Caco-2 (cell line): ENCODE measurements at regions not wholly inside any gene's neighbourhood (a gene's known extent, or its start where the extent isn't known, plus 50 kb on each side); places are given as distances from the start of the nearest gene placed in this dataset.

Source experiments
- BruUV-seq: library from RNA; stranded (reverse); fragments of 400-500 nt; replicated peaks from 2 replicates; lab custom pipeline; 2021; lab: Mats Ljungman, UMichigan
- CTCF ChIA-PET: fragments of 300-600 bp; sonication (Branson Sonifier 250); formaldehyde crosslinking; loops from one replicate; lab custom pipeline; 2022; ENCODE audit warnings: antibody characterized with exemption; lab: Charles Lee
- POLR2A ChIA-PET: fragments of 300-600 bp; sonication (Branson Sonifier 250); formaldehyde crosslinking; loops from one replicate; lab custom pipeline; 2022; ENCODE audit warnings: antibody characterized with exemption; lab: Charles Lee
- DNase-seq, 2 experiments: peaks; one replicate each; pipeline versions ENCODE4 v3.0.0 to v3.0.0-alpha.2; 2020 to 2022
- H3K27me3 ChIP-seq: replicated peaks from 2 replicates; pipeline ENCODE4 v1.6.0; 2011; ENCODE audit warnings: low read length; ENCODE audit not compliant: control insufficient read depth, insufficient read depth
- H3K36me3 ChIP-seq: 2 replicates; pipeline ENCODE4 v1.5.1; 2011; ENCODE audit warnings: low read length; ENCODE audit not compliant: control insufficient read depth, insufficient read depth
- H3K4me1 ChIP-seq: fragments of 250-450 bp; sonication (Bioruptor Pico); 2 replicates; pipeline ENCODE4 v1.5.1; 2020; ENCODE audit warnings: mild to moderate bottlenecking
- H3K4me3 ChIP-seq: 2 replicates; pipeline ENCODE4 v1.5.1; 2011; ENCODE audit warnings: low read depth, mild to moderate bottlenecking, control low read depth, low read length
- H3K9me3 ChIP-seq: fragments of 250-450 bp; sonication (Bioruptor Pico); 2 replicates; pipeline ENCODE4 v1.5.1; 2020; ENCODE audit warnings: mild to moderate bottlenecking, moderate library complexity
- H3K27ac Mint-ChIP-seq: one replicate; pipeline ENCODE4 v1.8.0; 2022; ENCODE audit warnings: mixed read lengths; ENCODE audit not compliant: unreplicated experiment
- H3K27me3 Mint-ChIP-seq: one replicate; pipeline ENCODE4 v1.8.0; 2022; ENCODE audit warnings: mixed read lengths; ENCODE audit not compliant: insufficient read depth, unreplicated experiment
- H3K36me3 Mint-ChIP-seq: one replicate; pipeline ENCODE4 v1.8.0; 2022; ENCODE audit warnings: mild to moderate bottlenecking, mixed read lengths; ENCODE audit not compliant: insufficient read depth, unreplicated experiment
- H3K4me1 Mint-ChIP-seq: one replicate; pipeline ENCODE4 v1.8.0; 2022; ENCODE audit warnings: low read depth, mixed read lengths; ENCODE audit not compliant: unreplicated experiment
- H3K4me3 Mint-ChIP-seq: one replicate; pipeline ENCODE4 v1.8.0; 2022; ENCODE audit warnings: mild to moderate bottlenecking, moderate library complexity, mixed read lengths; ENCODE audit not compliant: unreplicated experiment
- H3K9me3 Mint-ChIP-seq: one replicate; pipeline ENCODE4 v1.8.0; 2022; ENCODE audit warnings: mixed read lengths; ENCODE audit not compliant: unreplicated experiment
- intact Hi-C: fragments of 100-400 bp; cut with micrococcal nuclease; formaldehyde crosslinking; loops from one replicate; pipeline ENCODE4 v1.10.0; 2022; ENCODE audit not compliant: unreplicated experiment
- TF ChIP-seq, protein P1 (sequence below), 2 experiments: fragments of 200-600 bp in 1 of 2; IDR thresholded peaks; 1 replicate in 1 of 2; 2 replicates in 1 of 2; pipeline versions ENCODE4 v1.5.1 to v1.8.0; 2011 to 2022; ENCODE audit warnings: antibody characterized with exemption in 1 of 2, control low read depth in 1 of 2, inconsistent platforms in 1 of 2, low read depth in 1 of 2, low read length in 1 of 2, mild to moderate bottlenecking in 1 of 2, moderate library complexity in 1 of 2; ENCODE audit not compliant: insufficient read depth in 1 of 2, severe bottlenecking in 1 of 2, unreplicated experiment in 1 of 2

DNA sequence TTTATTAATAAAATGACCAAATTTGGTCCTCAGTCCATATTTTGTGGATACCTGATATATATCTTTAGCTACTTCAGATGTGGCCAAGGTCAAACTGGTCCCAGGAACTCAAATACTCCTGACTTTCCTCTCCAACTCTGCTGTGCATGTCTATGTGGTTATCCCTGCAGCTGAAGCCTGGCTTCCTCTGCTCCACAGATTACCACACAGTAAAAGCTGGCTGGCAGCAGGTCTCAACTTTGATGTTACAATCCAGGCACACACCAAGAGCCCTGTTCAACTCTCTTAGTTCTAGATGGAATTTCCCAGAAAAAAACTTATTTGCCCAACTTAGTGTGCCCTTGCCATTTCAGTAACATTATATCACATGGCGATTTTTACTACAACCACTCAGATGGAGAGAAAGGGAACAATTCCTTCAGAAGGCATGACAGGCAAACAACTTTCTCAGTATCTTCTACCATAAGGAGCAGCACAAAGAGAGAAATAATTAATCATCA lies 479.5 kb downstream of the PLPP3 start:
- POLR2A ChIA-PET: no interaction called here
- Histone ChIP-seq H3K9me3 (no peaks in the 10 kb centered on the region), H3K4me3 (no peak overlapping the region), H3K36me3 (no peaks in the 10 kb centered on the region), H3K27me3 (no peaks in the 10 kb centered on the region), H3K4me1 (no peaks in the 10 kb centered on the region)
- no peak overlapping the region for H3K27ac Mint-ChIP-seq
- no peaks in the 10 kb centered on the region for H3K36me3 Mint-ChIP-seq
- H3K9me3 Mint-ChIP-seq: no peaks in the 10 kb centered on the region
- CTCF ChIA-PET: no interaction called here
- intact Hi-C loops: no loop called here
- peaks cover 2% of the 10 kb centered on the region for H3K27me3 Mint-ChIP-seq
- no peak overlapping the region for H3K4me3 Mint-ChIP-seq
- TF ChIP-seq, protein P1, sequence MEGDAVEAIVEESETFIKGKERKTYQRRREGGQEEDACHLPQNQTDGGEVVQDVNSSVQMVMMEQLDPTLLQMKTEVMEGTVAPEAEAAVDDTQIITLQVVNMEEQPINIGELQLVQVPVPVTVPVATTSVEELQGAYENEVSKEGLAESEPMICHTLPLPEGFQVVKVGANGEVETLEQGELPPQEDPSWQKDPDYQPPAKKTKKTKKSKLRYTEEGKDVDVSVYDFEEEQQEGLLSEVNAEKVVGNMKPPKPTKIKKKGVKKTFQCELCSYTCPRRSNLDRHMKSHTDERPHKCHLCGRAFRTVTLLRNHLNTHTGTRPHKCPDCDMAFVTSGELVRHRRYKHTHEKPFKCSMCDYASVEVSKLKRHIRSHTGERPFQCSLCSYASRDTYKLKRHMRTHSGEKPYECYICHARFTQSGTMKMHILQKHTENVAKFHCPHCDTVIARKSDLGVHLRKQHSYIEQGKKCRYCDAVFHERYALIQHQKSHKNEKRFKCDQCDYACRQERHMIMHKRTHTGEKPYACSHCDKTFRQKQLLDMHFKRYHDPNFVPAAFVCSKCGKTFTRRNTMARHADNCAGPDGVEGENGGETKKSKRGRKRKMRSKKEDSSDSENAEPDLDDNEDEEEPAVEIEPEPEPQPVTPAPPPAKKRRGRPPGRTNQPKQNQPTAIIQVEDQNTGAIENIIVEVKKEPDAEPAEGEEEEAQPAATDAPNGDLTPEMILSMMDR (IDR thresholded peaks at IDR 0.05; ENCODE audit: insufficient read depth in 1 of 2, low read depth in 1 of 2, low read length in 1 of 2, severe bottlenecking in 1 of 2, unreplicated experiment in 1 of 2): no peak
- H3K4me1 Mint-ChIP-seq: no peaks in the 10 kb centered on the region
- no peak for DNase-seq
- BruUV-seq: no TSS peak

DNA sequence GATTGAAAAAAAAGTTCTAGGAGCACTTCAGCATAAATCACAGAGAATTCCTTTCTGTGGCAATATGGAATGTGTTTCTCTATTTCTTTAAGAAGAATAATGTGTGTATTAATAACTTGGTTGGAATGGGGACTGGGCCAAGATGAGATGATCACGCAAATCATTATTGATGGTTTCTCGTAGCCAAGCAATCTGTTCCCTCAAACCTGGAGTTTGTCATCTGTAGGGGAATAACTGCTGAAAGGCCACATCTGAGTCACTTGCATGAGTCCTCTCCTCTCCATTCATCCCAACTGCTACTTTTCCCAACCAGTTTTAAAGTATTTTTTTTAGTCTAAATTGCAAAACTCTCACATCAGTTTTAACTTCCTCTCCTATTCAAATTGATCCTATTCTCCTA lies 480.4 kb downstream of the PLPP3 start:
- Histone ChIP-seq H3K9me3 (no peaks in the 10 kb centered on the region), H3K27me3 (no peaks in the 10 kb centered on the region), H3K4me1 (no peaks in the 10 kb centered on the region), H3K36me3 (no peaks in the 10 kb centered on the region), H3K4me3 (no peak overlapping the region)
- no peak for DNase-seq
- ChIA-PET CTCF (no interaction called here), POLR2A (no interaction called here)
- H3K36me3 Mint-ChIP-seq: no peaks in the 10 kb centered on the region
- TF ChIP-seq, protein P1 (IDR thresholded peaks at IDR 0.05; ENCODE audit: insufficient read depth in 1 of 2, low read depth in 1 of 2, low read length in 1 of 2, severe bottlenecking in 1 of 2, unreplicated experiment in 1 of 2): no peak
- BruUV-seq: no TSS peak
- no peaks in the 10 kb centered on the region for H3K4me1 Mint-ChIP-seq
- intact Hi-C loops: no loop called here
- H3K9me3 Mint-ChIP-seq: no peaks in the 10 kb centered on the region
- no peak overlapping the region for H3K4me3 Mint-ChIP-seq
- H3K27ac Mint-ChIP-seq: no peak overlapping the region
- peaks cover 2% of the 10 kb centered on the region for H3K27me3 Mint-ChIP-seq

DNA sequence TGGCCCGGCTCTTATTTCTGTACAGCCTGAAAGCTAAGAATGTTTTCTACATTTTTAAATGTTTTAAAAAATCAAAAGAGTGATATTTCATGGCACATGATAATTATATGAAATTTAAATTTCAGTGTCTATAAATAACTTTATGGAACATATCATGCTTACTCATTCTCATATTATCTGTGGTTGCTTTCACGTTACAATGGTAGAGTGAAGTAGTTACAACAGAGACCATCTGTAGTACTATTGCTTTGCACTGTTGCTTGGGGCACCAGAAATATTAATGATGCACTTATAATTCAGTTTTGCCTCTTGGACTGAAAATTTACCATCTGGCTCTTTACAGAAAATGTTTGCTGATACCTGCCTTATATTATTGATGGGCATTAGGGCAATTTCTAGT lies 481.6 kb downstream of the PLPP3 start:
- Mint-ChIP-seq H3K4me1 (no peaks in the 10 kb centered on the region), H3K4me3 (no peak overlapping the region), H3K27ac (no peak overlapping the region), H3K27me3 (peaks cover 2% of the 10 kb centered on the region), H3K9me3 (no peaks in the 10 kb centered on the region), H3K36me3 (no peaks in the 10 kb centered on the region)
- Histone ChIP-seq H3K4me3 (no peak overlapping the region), H3K27me3 (no peaks in the 10 kb centered on the region), H3K9me3 (no peaks in the 10 kb centered on the region), H3K36me3 (no peaks in the 10 kb centered on the region), H3K4me1 (no peaks in the 10 kb centered on the region)
- BruUV-seq: no TSS peak
- no peak for DNase-seq
- CTCF ChIA-PET: no interaction called here
- intact Hi-C loops: no loop called here
- TF ChIP-seq, protein P1 (IDR thresholded peaks at IDR 0.05; ENCODE audit: insufficient read depth in 1 of 2, low read depth in 1 of 2, low read length in 1 of 2, severe bottlenecking in 1 of 2, unreplicated experiment in 1 of 2): no peak
- POLR2A ChIA-PET: no interaction called here
